HG02798 (cell line): ENCODE measurements at regions not wholly inside any gene's neighbourhood (a gene's known extent, or its start where the extent isn't known, plus 50 kb on each side); places are given as distances from the start of the nearest gene placed in this dataset.

Source experiments
- ATAC-seq: cut with Tn5 transposase; IDR thresholded peaks from one replicate; pipeline ENCODE4 v1.9.1; 2021; ENCODE audit warnings: mild to moderate bottlenecking; ENCODE audit not compliant: unreplicated experiment, poor library complexity

DNA sequence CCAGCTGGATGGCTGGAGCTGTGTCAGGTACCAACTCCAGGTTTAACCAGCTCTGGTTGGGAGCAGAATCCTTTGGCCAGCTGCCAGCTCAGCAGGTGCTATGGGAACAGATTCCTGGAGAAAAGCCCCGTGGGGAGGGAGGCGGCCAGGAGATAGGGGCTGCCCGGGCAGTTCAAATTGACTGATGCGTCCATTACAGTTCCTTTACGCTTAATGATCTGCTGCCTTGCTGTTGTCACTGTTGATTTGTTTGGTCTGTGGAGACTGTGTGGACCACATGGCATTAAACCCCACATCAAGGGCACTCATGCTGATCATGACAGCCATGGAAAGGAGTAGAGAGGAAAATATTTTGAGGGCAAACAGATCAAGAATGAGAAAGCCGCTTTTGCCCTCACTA lies 200.0 kb downstream of the TSN start:
- no peak for ATAC-seq

DNA sequence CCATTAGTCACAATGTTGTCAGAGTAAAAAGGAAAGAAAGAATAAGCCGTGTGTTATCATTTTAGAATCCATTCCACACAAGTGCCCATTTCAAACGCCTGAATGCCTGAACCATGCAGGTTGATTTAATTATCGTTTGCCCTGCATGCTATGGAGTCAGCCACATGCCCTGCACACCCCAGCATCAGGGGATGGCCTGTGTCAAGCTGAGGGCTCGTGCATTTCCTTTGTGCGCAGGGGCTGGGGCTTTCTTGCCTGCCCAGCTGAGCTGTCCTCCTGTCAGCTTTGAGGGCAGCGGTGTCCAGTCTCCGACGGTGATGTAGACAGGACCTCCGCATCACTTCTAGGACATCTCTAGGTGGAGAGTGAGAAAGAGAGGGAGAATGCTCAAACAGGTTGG lies 200.4 kb downstream of the TSN start:
- no peak for ATAC-seq

DNA sequence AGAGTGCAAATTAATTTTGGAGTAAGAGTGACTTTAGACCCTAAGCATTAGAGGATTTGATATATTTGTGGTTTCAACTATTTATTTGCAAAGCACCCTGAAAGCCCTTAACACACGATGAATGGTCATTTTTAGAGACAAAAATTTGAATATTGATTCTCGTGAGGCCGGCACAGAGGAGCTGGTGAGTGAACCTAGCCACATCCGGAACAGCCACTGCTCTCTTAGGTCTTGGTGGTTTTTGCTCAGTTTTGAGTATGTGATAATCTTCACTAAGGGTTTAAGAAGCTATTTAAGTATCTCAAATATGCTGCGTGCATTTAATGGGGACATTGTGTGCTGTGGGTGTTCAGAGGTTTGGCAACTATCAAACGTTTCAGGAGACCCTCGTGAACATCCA lies 204.8 kb downstream of the TSN start:
- ATAC-seq: peak; percentile 92

DNA sequence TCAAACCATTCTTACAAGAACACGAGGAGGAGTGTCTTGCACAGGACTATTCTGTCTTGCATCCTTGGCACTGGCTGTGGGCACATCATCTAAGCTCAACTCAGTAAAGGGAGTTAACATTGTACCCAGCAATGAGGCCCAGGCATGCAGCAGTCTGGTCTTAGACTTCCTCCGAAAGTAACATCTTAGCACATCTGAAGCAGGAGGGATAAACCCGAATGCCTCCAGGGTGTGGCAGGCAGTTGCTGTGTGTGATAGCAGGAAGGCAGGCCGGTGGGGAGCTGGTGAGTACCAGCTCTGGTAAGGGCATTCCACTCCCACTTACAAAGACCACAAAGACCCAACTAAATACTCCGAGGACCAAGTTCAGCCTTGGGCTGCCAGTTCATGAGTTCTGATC lies 206.3 kb downstream of the TSN start:
- ATAC-seq: no peak

DNA sequence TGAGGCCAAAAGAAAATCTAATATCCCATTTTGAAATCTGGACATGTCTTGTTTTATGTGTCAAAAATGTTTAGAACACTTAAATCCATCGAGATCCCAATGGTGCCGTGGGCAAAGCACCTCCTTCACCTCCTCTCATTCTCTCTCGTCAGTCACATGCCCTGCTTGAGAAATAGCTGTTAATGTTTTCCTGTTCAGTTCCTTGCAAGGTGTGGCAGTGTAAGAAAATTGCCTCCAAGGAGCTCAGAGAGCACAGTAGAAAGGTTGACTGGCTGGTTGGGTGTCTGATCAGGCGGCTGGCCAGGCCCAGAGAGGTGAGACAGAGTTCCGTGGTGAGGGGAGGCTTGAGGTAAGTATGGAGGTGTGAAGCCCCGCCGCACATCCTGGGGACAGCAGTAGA lies 210.2 kb downstream of the TSN start:
- ATAC-seq: no peak

DNA sequence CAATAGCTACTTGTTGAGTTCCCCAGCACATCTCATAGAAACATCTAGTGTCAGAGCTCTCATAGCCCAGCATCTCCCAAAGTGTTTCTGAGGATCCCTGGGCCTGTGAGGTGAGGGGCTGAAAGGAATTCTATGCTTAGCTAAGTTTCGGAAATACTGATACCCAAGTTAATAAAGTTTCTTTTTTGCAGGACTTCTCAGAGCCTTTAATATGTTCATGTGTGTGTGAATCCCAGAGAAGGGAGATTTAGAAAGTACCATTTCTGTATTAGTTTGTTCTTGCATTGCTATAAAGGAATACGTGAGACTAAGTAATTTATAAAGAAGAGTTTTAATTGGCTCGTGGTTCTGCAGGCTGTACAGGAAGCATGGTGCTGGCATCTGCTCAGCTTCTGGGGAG lies 211.2 kb downstream of the TSN start:
- no peak for ATAC-seq

DNA sequence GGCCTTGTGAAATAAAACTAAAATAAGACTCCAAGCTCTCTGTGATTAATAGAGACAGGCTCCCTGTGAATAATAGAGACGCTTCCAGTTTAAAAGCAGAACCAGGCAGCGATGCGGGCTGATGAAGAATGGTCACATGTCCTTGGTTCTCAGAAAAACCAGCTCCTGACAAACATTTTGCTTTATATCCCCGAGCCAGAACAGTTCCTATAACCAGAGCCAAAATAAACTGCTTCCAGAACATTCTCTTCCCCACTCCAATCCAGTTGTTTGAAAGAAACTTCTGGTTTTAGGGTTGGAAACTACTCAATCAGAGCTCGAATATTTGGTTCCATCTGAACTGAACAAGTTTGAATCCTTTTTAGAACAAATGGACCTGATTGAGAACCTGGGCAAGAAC lies 213.7 kb downstream of the TSN start:
- ATAC-seq: no peak

DNA sequence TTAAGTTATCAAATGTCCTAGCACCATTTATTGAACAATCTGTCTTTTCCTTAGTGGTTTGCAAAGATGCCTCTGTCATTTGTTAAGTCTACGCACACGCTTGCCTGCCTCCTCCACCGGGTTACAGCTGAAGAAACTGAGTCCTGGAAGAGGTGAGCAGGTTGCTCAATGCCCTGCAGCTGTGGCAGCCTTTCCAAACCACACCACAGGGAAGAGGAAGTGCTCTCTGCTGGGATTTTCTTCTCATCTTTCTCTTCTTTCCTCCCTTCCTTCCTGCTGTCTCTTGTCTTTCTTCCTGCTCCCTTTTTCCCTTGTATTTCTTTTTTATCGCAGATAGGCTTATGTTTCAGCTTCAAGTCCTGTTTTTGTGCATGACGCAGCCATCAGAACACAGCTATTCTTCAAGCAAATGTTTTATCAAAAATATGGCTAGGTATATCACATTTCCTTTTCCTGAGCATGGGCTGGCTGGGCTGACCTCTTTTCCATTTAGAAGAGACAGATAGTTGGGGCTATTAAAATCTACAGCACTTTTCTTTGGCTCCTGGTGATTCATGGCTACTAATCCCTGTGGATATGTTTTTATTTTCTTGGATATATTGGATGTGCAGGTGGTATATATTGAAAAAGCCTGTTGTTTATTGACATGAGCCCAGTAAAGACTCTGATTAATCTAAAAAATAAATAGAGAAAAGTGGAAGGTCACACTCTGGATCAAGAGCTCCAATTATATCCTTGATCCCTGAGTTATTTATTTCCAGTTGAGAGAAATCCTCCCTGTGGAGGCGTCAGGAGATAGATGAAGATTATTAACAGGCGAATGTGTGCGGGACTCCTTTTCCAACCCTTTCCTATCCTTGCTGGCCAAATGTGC lies 214.6 kb downstream of the TSN start:
- ATAC-seq: no peak

DNA sequence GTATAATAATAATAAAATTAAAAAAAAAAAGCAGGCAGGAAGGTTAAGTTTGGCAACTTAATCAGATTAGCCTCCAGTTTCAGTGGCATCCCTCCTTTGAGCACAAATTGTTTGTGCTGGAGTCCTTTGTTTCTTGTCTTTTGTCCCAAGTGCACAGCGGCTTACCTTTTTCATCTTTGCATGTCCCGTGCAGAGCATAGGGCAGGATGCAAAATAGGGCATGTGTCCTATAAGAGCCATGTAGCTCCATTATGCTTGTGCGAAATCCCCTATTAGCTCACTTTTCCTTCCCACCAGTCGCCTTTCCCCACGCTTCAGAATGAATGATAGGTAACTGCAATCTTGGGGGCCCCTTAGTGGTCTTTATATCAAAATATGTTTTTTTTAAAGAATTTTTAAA lies 216.8 kb downstream of the TSN start:
- ATAC-seq: no peak

DNA sequence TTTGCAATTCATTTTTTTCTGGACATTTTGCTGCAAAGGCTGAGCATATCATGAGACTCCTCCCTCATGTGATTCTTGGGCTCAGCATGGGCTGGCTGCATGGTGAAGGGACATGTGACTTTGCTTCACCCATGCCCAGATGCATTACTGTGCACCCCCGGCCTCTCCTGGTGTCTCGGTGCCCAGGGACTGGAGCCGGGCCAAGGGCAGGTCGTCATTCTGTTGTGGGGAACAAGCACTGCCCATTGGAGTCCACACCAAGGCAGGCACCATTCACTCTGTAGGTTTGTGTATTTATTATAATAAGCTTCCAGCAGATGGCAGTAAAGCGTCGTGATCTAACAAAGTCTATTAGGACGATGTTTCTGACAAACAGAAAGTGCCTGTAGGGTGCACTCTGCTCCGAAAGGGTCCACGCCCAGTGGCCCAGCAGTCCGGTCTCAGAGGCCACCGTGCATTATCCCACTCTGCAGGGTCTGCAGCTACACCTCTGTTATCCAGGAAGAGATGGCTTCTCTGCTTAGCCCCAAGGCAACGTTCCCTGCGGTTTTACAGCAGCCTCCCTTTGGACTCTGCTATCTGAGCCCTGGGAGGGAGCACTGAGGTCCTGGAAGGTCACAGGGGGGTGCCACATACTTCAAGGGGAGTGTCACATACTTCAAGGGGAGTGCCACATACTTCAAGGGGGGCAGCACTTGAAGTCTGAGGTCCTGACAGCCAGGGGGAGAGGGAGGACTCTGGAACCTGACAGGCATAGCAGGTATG lies 219.6 kb downstream of the TSN start:
- ATAC-seq: peak; percentile 94

DNA sequence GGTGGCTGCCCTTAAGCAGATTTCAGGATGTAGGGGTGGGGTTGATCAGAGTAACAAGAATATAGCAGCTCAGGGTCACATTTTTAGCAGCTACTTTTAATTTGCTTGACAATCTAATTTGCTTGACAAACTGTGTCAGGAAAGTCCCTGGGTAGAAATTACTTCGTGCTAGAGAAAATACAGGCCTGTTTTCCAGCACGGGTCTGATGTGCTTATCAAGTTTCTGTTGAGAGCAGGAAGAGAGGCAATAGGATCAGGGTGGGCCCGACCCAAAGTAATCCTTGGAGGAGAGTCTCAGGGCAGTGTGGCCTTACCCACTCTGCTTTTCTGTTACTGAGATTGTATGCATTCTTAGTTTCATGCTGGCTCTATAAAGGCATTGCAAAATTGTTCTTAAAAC lies 221.5 kb downstream of the TSN start:
- ATAC-seq: no peak

DNA sequence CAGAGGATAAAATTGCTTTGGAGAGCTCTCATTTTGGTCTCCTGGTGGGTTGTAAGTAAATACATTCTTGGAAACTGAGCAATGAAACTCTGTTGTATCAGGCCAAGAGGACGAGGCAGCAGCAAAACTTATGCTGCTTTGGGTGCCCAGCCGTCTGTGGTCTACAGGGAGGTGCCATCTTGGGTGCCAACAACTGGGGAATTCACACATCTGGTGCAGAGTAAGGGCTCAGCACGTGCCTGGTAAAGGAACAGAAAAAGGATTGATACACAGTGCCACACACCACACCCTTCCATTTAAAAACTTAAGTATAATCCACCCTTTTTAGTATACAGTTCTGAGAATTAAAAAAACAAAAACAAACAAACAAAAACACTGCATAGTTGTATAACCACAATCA lies 221.9 kb downstream of the TSN start:
- no peak for ATAC-seq

DNA sequence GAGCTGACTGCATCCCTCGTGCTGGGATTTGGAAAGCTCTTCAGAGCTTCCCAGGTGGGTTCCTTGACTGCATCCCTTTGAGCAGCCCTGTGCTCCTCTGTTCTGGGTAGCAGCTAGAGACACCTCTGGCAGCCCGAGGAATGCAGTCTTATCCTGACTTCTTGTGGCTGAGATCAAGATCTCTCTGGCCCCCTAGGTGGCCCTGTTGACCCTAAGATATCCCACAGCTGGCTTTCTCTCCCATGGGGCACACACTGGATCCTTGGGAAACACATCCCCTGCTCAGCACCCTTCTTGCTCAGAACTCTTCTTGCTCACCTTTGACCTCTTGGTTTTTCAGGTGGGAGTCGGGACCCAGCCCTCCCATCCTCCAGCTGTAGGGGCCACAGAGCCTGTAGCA lies 237.2 kb downstream of the TSN start:
- ATAC-seq: no peak

DNA sequence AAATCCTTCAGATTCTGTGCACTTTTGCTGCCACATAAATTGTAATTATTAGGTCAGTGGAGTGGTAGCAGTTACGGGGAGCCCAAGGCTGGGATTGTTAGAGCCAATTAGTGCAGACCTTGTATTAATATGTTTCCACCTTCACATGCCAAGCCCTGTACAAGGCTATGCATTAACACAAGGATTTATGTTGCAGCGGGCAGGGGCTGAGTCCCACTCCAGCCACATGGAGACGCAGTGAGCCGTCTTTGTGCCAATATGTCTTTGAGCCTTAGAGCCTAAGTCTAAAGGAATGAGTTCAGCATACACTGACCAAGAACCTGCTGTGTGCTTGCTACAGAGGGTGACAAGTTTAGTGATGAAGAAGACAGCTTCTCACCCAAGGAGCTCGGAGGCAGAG lies 238.2 kb downstream of the TSN start:
- ATAC-seq: no peak

DNA sequence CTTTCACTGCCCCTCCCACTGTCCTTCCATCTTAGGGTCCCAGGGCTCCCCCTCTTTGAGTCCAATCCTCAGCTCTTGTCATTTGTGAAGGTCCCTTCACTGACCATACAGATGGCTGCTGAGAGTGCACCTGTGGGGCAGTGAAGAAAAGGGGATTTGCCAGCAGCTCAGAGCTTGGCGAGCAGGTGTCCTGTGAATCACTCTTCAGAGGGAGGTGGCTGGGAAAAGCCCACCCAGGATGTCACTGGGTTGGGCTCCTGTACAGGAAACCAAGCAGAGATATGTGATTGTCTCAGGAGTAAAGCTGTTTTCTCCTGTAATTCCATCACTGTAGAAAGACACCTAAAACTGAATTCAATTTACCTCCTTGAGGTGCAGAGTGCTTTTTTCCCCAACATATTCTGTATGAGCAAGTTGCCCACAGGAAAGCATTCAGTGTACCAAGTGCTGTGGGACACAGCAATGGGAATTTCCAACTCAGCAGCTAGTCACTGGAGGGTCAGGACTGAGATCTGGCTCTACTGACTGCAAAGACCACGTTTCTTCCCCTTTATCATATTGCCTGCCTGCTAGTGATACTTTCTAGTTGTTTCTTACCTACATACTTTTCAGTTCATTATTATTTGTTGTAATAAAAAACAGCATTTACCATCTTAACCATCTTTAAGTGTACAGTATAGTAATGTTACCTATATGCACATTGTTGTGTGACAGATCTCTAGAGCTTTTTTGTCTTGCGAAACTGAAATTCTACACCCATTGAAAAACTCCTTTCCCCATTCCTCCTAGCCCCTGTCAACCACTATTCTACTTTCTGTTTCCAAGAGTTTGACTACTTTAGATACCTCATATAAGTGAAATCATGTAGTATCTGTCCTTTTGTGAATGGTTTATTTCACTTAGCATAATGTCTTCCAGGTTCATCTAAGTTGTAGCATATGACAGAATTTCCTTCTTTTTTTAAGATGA lies 239.1 kb downstream of the TSN start:
- ATAC-seq: peak; percentile 64

DNA sequence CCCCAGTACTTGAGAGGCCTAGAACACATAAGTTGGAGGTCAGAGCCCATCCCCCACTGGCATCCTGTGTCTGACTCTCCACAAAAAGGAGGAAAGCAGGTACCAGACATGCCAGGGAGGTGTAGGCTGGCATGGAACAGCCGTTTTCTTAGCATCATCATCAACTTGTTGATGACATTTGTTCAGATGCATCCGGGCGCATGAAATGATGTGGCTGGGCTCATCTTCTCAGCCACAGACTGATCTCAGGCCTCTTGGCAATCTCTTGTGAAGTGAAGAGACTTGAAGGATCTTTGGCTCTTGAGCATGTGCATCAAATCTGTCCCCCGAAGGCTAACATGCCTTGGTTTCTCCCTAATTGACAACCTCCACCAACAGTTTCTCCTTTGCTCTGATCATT lies 243.3 kb downstream of the TSN start:
- no peak for ATAC-seq

DNA sequence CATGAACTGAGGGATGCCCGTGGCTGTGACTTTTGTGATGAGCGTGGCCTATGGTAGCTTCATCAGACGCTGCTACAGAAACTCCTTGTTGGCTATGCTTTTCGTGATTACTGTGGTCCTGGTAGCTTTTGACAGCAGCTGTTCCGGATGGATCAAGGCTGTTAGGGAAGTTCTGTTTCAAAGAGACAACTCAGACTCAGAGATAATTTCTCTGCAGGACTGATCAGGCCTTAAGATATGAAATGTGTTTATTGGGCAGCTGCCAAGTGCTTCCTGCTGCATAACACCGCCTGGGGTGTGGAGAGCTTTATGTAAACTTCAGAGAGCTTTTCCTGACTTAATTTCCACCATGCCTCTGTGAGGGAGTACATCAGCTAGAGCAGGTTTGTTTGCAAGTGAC lies 243.8 kb downstream of the TSN start:
- ATAC-seq: no peak

DNA sequence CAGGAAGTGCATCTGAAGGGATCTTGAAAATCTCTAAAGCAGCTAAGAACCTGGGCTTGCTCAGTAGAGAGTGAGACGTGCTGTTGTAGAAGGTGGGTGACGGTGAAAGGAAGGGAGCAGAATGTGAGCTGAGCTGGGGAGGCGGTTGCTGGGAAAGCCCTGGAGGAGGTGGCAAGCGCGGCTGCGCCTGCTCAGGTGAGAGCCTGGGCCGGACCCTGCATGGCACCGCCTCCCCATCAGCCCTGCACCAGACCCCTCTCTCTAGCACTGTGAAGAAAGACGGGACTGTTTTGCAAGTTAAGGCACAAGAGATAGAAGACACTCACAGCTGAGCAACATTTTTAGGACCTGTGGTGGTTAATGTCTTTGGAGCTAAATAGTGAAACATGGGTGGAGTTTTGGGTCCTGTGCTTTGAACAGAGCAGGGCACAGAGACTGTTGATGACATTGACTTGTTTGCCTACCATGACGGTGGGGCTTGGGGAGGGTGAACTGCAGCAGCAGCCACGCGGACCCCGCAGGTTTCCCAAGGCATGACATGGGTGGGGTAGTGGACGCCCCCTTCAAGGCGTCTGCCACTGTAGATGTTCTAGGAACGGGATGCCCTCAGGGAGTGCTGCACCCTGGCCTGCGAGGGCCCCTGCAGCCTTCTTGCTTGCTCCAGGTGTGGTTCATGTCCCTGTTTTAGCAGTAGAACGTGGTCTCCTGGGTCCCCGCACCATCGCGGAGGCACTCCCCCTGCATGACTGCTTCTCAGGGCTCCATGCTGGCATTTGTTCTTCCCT lies 245.3 kb downstream of the TSN start:
- ATAC-seq: no peak

DNA sequence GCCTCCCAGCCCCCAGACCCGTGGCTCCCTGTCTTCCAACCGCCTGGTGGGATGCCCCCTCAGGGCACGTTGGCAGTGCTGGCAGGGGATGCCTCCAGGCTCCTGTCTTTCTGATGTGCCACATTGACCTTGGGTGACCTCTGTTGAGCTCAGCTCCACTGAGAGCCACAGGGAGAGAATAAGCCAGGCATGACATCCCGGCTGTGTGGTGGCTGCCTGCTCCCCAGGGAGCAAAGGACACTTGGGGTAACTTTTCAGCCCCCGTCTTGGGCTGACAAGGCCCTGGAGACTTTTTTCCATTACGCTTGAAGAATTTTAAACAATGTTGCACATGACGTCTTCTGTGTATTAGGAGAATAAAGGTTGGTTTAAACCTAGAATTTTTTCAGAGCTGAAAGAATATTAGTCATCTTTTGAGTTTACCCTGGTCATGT lies 246.0 kb downstream of the TSN start:
- ATAC-seq: no peak
